CD14-positive monocyte (primary cell): ENCODE measurements at regions not wholly inside any gene's neighbourhood (a gene's known extent, or its start where the extent isn't known, plus 50 kb on each side); places are given as distances from the start of the nearest gene placed in this dataset.
A peak's percentile ranks its signal among the peaks of the same experiment; 100 is the strongest.

ENCODE experiments used
- DNase-seq, 3 donors: peaks; one replicate each; pipeline ENCODE4 v3.0.0-alpha.2; 2011 to 2022
- H2AFZ ChIP-seq: 2 replicates; pipeline ENCODE4 v1.6.0; 2012; ENCODE audit warnings: mild to moderate bottlenecking, low read depth, low read length, inconsistent platforms; ENCODE audit not compliant: insufficient read depth, poor library complexity, severe bottlenecking
- H3K27ac ChIP-seq, 2 donors: 1 replicate in 1 of 2; 2 replicates in 1 of 2; pipeline ENCODE4 v1.5.1; 2012 to 2013; ENCODE audit warnings: low read length in 2 of 2, control low read depth in 1 of 2, inconsistent platforms in 1 of 2, low read depth in 1 of 2, mild to moderate bottlenecking in 1 of 2
- H3K27me3 ChIP-seq, 2 donors: one replicate each; pipeline versions ENCODE4 v1.6.0 to v1.6.1; 2011 to 2013; ENCODE audit warnings: low read length in 2 of 2; ENCODE audit not compliant: control insufficient read depth in 2 of 2, insufficient read depth in 2 of 2
- H3K36me3 ChIP-seq, 2 donors: replicated peaks in 1 of 2; 1 replicate in 1 of 2; 2 replicates in 1 of 2; pipeline versions ENCODE4 v1.5.1 to v1.6.1; 2012 to 2013; ENCODE audit warnings: low read length in 2 of 2, control low read depth in 1 of 2, inconsistent platforms in 1 of 2, mild to moderate bottlenecking in 1 of 2; ENCODE audit not compliant: insufficient read depth in 2 of 2, control insufficient read depth in 1 of 2
- H3K4me1 ChIP-seq, 2 donors: 1 replicate in 1 of 2; 2 replicates in 1 of 2; pipeline versions ENCODE4 v1.5.1 to v1.6.1; 2012 to 2013; ENCODE audit warnings: low read length in 2 of 2, control low read depth in 1 of 2, inconsistent platforms in 1 of 2, mild to moderate bottlenecking in 1 of 2, moderate library complexity in 1 of 2; ENCODE audit not compliant: insufficient read depth in 2 of 2, control insufficient read depth in 1 of 2
- H3K4me2 ChIP-seq: replicated peaks from 2 replicates; pipeline ENCODE3; 2012; ENCODE audit warnings: low read length, moderate library complexity, mild to moderate bottlenecking; ENCODE audit not compliant: poor library complexity, severe bottlenecking; ENCODE audit errors: extremely low read depth
- H3K4me3 ChIP-seq, 3 experiments: fragments of 200-600 bp in 1 of 3; sonication (generic) in 1 of 3; replicated peaks in 1 of 3; 1 replicate in 2 of 3; 2 replicates in 1 of 3; pipeline ENCODE4 v1.5.1; 2011 to 2013; ENCODE audit warnings: low read length in 3 of 3, mild to moderate bottlenecking in 3 of 3, control low read depth in 2 of 3, low read depth in 2 of 3, inconsistent platforms in 1 of 3, moderate library complexity in 1 of 3
- H3K79me2 ChIP-seq: 2 replicates; pipeline ENCODE4 v1.6.0; 2012; ENCODE audit warnings: mild to moderate bottlenecking, control low read depth, inconsistent platforms, low read length, moderate library complexity; ENCODE audit not compliant: insufficient read depth
- H3K9ac ChIP-seq: 2 replicates; pipeline ENCODE4 v1.6.0; 2017; ENCODE audit warnings: low read length, mild to moderate bottlenecking; ENCODE audit not compliant: insufficient read depth, poor library complexity, severe bottlenecking
- H3K9me3 ChIP-seq, 2 donors: replicated peaks in 1 of 2; 1 replicate in 1 of 2; 2 replicates in 1 of 2; pipeline versions ENCODE4 v1.5.1 to v1.6.1; 2012 to 2013; ENCODE audit warnings: low read length in 2 of 2, control low read depth in 1 of 2; ENCODE audit not compliant: control insufficient read depth in 1 of 2, insufficient read depth in 1 of 2
- H4K20me1 ChIP-seq: 2 replicates; pipeline ENCODE4 v1.6.0; 2012; ENCODE audit warnings: mild to moderate bottlenecking, low read length, control low read depth, moderate library complexity; ENCODE audit not compliant: insufficient read depth
- H3K27ac Mint-ChIP-seq, 7 donors: one replicate each; pipeline ENCODE4 v1.8.0; 2020; ENCODE audit warnings: mild to moderate bottlenecking in 7 of 7, mixed read lengths in 7 of 7, moderate library complexity in 6 of 7, inconsistent platforms in 2 of 7
- H3K27me3 Mint-ChIP-seq, 3 donors: one replicate each; pipeline ENCODE4 v1.8.0; 2021 to 2022; ENCODE audit warnings: low read depth in 3 of 3, mild to moderate bottlenecking in 3 of 3, mixed read lengths in 3 of 3, moderate library complexity in 3 of 3, inconsistent platforms in 1 of 3
- H3K36me3 Mint-ChIP-seq, 2 donors: one replicate each; pipeline ENCODE4 v1.8.0; 2020; ENCODE audit warnings: mixed read lengths in 2 of 2, inconsistent platforms in 1 of 2, mild to moderate bottlenecking in 1 of 2
- H3K4me1 Mint-ChIP-seq: one replicate; pipeline ENCODE4 v1.8.0; 2020; ENCODE audit warnings: mild to moderate bottlenecking, mixed read lengths
- H3K4me3 Mint-ChIP-seq, 2 donors: one replicate each; pipeline ENCODE4 v1.8.0; 2020; ENCODE audit warnings: mild to moderate bottlenecking in 2 of 2, mixed read lengths in 2 of 2, moderate library complexity in 1 of 2
- H3K9me3 Mint-ChIP-seq, 7 donors: one replicate each; pipeline ENCODE4 v1.8.0; 2020 to 2022; ENCODE audit warnings: mixed read lengths in 7 of 7, mild to moderate bottlenecking in 6 of 7, moderate library complexity in 6 of 7, inconsistent platforms in 2 of 7
- CTCF ChIP-seq: fragments of 200-600 bp; IDR thresholded peaks from one replicate; pipeline ENCODE4 v1.8.0; 2022; ENCODE audit warnings: antibody characterized with exemption, mild to moderate bottlenecking
- WGBS: methylation state at CpG from one replicate; pipeline ENCODE4 v1.1.5; 2013; ENCODE audit warnings: missing lambda C conversion rate; ENCODE audit not compliant: insufficient coverage; 5-methylcytosine and 5-hydroxymethylcytosine counted together
- intact Hi-C, 2 donors: fragments of 100-400 bp; cut with micrococcal nuclease; formaldehyde crosslinking; loops; one replicate each; pipeline versions ENCODE4 v1.15.0 to v1.15.1; 2023

DNA sequence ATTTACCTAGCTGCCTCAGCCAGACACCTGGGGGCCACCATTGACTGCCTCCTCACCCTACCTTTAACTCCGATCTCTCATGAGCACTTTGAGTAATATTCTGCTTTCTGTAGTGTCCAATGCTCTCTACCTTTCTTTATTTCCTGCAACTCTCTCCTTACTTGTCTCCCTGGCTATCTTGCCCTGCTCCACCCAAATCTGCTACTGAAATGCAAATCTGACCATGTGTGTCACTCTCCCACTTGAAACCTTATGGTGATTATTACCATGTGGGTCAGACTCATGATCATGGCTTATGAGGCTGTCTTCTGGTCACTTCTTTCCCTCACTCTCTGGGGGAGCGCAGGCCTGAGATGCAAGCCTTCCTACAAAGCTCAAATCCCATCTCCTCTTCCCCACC, 83.3 kb downstream of the INSIG2 start:
- 100% methylated on average over 2 of the region's 2 CpGs for WGBS
- Histone ChIP-seq H4K20me1 (no peaks in the 10 kb centered on the region), H3K36me3 (no peaks in the 10 kb centered on the region), H2AFZ (no peak overlapping the region), H3K4me3 (no peak overlapping the region), H3K27me3 (no peaks in the 10 kb centered on the region), H3K4me2 (no peak overlapping the region), H3K4me1 (peaks cover 15 to 16% of the 10 kb centered on the region in 2 donors), H3K79me2 (no peaks in the 10 kb centered on the region), H3K9me3 (no peaks in the 10 kb centered on the region), H3K9ac (no peak overlapping the region), H3K27ac (no peak overlapping the region)
- H3K4me1 Mint-ChIP-seq, result peaks cover 14% of the 10 kb centered on the region
- H3K27ac Mint-ChIP-seq, result no peak overlapping the region
- no peaks in the 10 kb centered on the region for H3K36me3 Mint-ChIP-seq
- TF ChIP-seq CTCF, result no peak
- intact Hi-C loops, result loop anchor here in 1 of 2 donors (10.0 kb wide), 1 partner anchor 47 kb away; no protein-coding TSS in a partner anchor
- no peak overlapping the region for H3K4me3 Mint-ChIP-seq
- H3K27me3 Mint-ChIP-seq, result peaks cover 1 to 7% (median 2%) of the 10 kb centered on the region in 3 donors
- no peak for DNase-seq
- H3K9me3 Mint-ChIP-seq, result no peaks in the 10 kb centered on the region

DNA sequence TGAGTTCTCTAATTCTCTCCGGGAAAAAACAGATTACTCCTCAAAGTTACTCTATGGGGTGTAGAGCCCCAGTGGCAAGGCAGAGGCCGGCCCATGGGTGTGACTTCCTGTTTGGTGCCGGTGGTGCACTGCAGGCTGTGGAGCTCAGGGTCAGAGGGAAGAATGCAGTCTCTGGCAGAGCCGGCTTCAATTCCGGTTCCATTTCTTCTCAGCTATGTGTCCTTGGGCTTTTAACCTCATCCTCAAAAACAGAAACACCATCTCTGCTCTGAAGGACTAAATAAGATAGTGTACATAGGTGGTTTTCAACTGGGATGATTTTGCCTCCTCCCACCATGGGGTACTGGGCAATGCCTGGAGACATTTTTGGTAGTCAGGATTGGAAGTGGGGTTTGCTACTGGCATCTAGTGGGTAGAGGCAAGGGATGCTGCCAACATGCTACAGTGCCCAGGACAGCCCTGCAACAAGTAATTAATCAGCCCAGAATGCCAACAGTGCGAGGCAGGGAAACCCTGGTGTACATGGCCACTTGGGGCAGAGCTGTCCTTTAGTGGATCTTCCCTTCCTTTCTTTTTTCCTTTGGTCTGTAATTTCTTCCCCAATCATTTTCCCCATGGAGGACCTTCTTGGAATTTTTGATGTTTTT, 81.2 kb downstream of the INSIG2 start:
- Histone ChIP-seq H3K4me3 (peak overlapping the region in 1 of 3 experiments; percentile 50), H3K9ac (no peak overlapping the region), H3K27me3 (no peaks in the 10 kb centered on the region), H4K20me1 (no peaks in the 10 kb centered on the region), H2AFZ (peak overlapping the region; percentile 63), H3K27ac (peak overlapping the region; percentile 23 to 45), H3K79me2 (no peaks in the 10 kb centered on the region), H3K36me3 (no peaks in the 10 kb centered on the region), H3K4me1 (peaks cover 14 to 16% of the 10 kb centered on the region in 2 donors), H3K9me3 (no peaks in the 10 kb centered on the region), H3K4me2 (peak overlapping the region; percentile 59)
- WGBS, result 0% methylated on average over 1 of the region's 6 CpGs
- Mint-ChIP-seq H3K36me3 (no peaks in the 10 kb centered on the region), H3K27me3 (peaks cover 0 to 7% (median 2%) of the 10 kb centered on the region in 3 donors), H3K4me3 (peak overlapping the region in 1 of 2 donors; percentile 53), H3K9me3 (peaks cover 0 to 11% (median 5%) of the 10 kb centered on the region in 7 donors), H3K27ac (peak overlapping the region in 3 of 7 donors; percentile 16 to 87 (median 47)), H3K4me1 (no peaks in the 10 kb centered on the region)
- peak; percentile 36 to 50 (median 37) for DNase-seq
- intact Hi-C loops, result loop anchor here in 1 of 2 donors (10.0 kb wide), 1 partner anchor 45 kb away; no protein-coding TSS in a partner anchor
- TF ChIP-seq CTCF, result no peak
